Loucy (cell line): ENCODE measurements at regions not wholly inside any gene's neighbourhood (a gene's known extent, or its start where the extent isn't known, plus 50 kb on each side); places are given as distances from the start of the nearest gene placed in this dataset.

ENCODE experiments used
- CTCF ChIP-seq: fragments of 200-600 bp; sonication (generic); conservative IDR thresholded peaks from 2 replicates; pipeline ENCODE4 v1.5.1; 2014; ENCODE audit warnings: mild to moderate bottlenecking, antibody characterized with exemption, low read length
- EZH2phosphoT487 ChIP-seq: fragments of 200-600 bp; IDR thresholded peaks from 2 replicates; pipeline ENCODE4 v1.6.1; 2018; ENCODE audit warnings: antibody characterized with exemption, mild to moderate bottlenecking, moderate library complexity, borderline replicate concordance

- TF ChIP-seq CTCF (no peak), EZH2phosphoT487 (no peak)
Observed at GRCh38 chr1:188241629-188242028, 1412.9 kb downstream of the PLA2G4A start.
